ENCODE measurements at regions not wholly inside any gene's neighbourhood (a gene's known extent, or its start where the extent isn't known, plus 50 kb on each side); places are given as distances from the start of the nearest gene placed in this dataset.

GRCh38 chr2:65518751-65519150, 86.4 kb upstream of the SPRED2 start:
- H3K79me2 ChIP-seq (ENCODE audit: insufficient read depth, low read length) = no peaks in the 10 kb centered on the region
- no peak overlapping the region for H3K4me3 ChIP-seq (replicated peaks in 1 of 3; ENCODE audit: insufficient read depth in 1 of 3, low read depth in 2 of 3, low read length in 3 of 3)
- DNase-seq (ENCODE audit: low spot score) (no peak), ATAC-seq (no peak), FAIRE-seq (no peak)
- no peaks in the 10 kb centered on the region for H3K9me3 ChIP-seq (ENCODE audit: low read length)
- BruUV-seq (replicated peaks) = no TSS peak
- H2AFZ ChIP-seq (ENCODE audit: low read length) = no peak overlapping the region
- H3K36me3 ChIP-seq (replicated peaks in 1 of 2; ENCODE audit: control insufficient read depth in 1 of 2, insufficient read depth in 2 of 2, low read length in 2 of 2) = no peaks in the 10 kb centered on the region
- H3K27ac ChIP-seq (ENCODE audit: extremely low read length, insufficient read depth, low read length) = no peak overlapping the region
- no peaks in the 10 kb centered on the region for H4K20me1 ChIP-seq (ENCODE audit: insufficient read depth, low read length)
- no peak for TF ChIP-seq HMGA1 (CRISPR knock-in tag; conservative IDR thresholded peaks at IDR 0.05)
- TF ChIP-seq IRF1 (CRISPR knock-in tag; IDR thresholded peaks at IDR 0.05; ENCODE audit: low read depth) = no peak
- TF ChIP-seq JARID2 (CRISPR knock-in tag; IDR thresholded peaks at IDR 0.05; ENCODE audit: insufficient replicate concordance) = no peak
- no peak for TF ChIP-seq PAWR (CRISPR knock-in tag; IDR thresholded peaks at IDR 0.05; ENCODE audit: borderline replicate concordance)
- no peak for TF ChIP-seq NR2C2 (CRISPR knock-in tag; IDR thresholded peaks at IDR 0.05; ENCODE audit: borderline replicate concordance)
- no peak for TF ChIP-seq ZNF672 (CRISPR knock-in tag; IDR thresholded peaks at IDR 0.05)
- no peak for TF ChIP-seq PREB (CRISPR knock-in tag; IDR thresholded peaks at IDR 0.05)
- TF ChIP-seq TFAP4 (IDR thresholded peaks at IDR 0.05; ENCODE audit: borderline replicate concordance, low read depth) = no peak
- no peak for TF ChIP-seq PLRG1 (conservative IDR thresholded peaks at IDR 0.05)
- TF ChIP-seq NFATC3 (CRISPR knock-in tag; IDR thresholded peaks at IDR 0.05) = no peak
- TF ChIP-seq TFDP1 (CRISPR knock-in tag; IDR thresholded peaks at IDR 0.05; ENCODE audit: borderline replicate concordance) = no peak
- TF ChIP-seq ZFP36L1 (CRISPR knock-in tag; IDR thresholded peaks at IDR 0.05) = no peak
- no peak for TF ChIP-seq ZNF605 (CRISPR knock-in tag; IDR thresholded peaks at IDR 0.05)
- in situ Hi-C loops (cut with HindIII; ENCODE audit: extremely low pct_ligation_motif_present, low pct_unique_long_range_greater_than_20kb) = no loop called here
- no peaks in the 10 kb centered on the region; a peak in 1 of 5 replicates for H3K27me3 ChIP-seq (ENCODE audit: control insufficient read depth in 1 of 2, insufficient read depth in 2 of 2, low read length in 2 of 2)
- no peak overlapping the region for H3K4me2 ChIP-seq (ENCODE audit: low read depth, low read length)
- WGBS (ENCODE audit: low lambda C conversion rate) = 61% methylated on average over 1 of the region's 1 CpG
- peaks cover 4% of the 10 kb centered on the region for H3K4me1 ChIP-seq (ENCODE audit: insufficient read depth, low read length)
- CTCF ChIA-PET (ENCODE audit: low intra/inter-chr PET ratio, low total read pairs) = no interaction called here
- intact Hi-C loops (cut with micrococcal nuclease; ENCODE audit: unreplicated experiment) = no loop called here
- POLR2A ChIA-PET = no interaction called here
- H3K9ac ChIP-seq (ENCODE audit: insufficient read depth, low read depth, low read length) = no peak overlapping the region
